NCI-H69 (cell line): ENCODE measurements at regions not wholly inside any gene's neighbourhood (a gene's known extent, or its start where the extent isn't known, plus 50 kb on each side); places are given as distances from the start of the nearest gene placed in this dataset.
A peak's percentile ranks its signal among the peaks of the same experiment; 100 is the strongest.

ENCODE experiments used
- DNase-seq: peaks from one replicate; lab custom pipeline; 2025; lab: John Stamatoyannopoulos, UW

DNA sequence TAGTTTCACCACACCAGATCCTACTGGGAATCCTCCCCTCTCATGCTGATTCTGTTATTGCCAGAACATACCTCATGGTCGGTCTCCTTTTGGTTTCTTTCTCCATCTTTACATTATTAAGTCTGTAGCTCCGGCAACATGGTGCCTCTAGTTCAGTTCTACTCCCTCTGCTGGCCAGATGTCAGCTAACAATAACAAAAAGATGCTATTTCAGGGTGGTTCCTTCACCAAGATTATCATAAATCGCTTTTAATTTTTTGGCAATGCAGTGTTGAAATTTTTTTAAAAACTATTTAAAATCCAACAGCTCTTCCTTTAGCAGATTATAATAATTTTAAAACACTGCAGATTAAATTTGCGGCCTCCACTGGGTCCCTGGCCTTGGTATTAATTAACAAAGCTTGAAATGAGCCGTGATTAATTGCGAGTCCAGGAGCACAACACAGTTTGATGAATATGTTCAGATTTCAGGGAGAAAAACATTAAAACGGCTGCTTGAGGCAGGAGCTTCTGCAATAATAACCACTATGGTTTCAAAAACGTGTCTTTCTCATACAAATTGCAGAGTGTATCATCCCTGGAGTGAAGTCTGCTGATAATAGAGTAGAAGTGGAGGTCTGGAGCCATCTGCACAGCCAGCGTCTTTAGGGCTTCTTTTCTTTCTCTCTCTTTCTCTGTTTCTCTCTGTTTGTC is 492.9 kb upstream of the KIRREL3 start:
- peak; percentile 83 for DNase-seq

DNA sequence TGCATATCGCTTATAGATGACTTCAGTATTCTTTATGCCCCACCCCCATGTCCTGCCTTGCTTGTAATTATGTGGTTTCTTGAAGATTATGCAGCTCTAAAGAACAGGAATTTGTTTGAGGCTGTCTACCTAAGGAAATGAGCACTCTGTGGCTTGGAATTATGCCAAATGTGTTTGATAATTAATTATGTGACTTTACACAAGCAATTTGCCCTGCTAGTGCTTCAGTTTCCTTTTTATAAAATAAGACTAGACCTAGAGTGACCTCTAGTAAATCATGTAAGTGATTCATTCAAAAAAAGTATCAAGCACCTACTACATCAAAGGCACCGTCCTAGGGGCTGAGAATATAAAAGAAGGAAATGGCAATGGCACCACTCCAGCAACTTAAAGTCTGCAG is 491.5 kb upstream of the KIRREL3 start:
- DNase-seq, result peak; percentile 66

DNA sequence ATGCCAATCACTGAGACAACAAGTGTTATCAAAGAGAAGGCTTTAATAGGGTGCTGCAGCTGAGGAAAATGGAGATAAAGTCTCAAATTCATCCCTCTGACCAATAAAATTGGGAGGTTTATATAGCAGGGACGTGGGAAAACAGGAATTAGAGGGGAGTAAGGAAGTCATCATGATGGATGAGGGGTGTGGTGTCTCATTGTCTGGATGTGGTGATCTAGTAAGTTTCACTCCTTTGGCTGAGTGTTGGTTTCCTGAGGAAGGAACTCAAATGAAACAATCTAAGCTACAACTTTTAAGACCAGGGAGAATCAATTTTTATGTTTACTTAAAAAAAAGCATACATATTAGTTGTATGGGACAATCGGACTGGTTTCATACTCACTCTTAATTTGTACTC is 491.0 kb upstream of the KIRREL3 start:
- no peak for DNase-seq

- no peak for DNase-seq
Measured at GRCh38 chr11:127490896-127491295, 490.3 kb upstream of the KIRREL3 start.

- DNase-seq, result no peak
Measured at GRCh38 chr11:127485541-127485940, 485.0 kb upstream of the KIRREL3 start.

DNA sequence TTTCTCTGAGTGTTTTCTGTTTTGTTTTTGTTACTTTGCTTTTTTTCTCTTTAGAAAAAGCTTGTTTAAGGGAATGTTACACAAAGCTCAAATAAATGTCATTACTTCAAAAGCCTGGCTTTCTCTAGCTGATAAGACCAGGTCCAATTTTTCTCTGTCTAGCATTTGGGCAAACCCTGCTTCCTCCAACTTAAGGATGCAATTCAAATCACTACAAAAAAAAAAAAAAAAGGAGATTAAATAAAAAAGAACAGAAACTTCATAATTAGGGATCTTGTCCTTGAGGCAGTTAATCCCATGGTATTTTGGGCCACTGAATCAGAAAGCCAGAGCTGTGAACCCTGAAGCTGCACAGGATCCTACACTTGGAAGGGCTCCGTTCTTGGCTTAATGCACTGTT is 480.8 kb upstream of the KIRREL3 start:
- DNase-seq, result no peak

DNA sequence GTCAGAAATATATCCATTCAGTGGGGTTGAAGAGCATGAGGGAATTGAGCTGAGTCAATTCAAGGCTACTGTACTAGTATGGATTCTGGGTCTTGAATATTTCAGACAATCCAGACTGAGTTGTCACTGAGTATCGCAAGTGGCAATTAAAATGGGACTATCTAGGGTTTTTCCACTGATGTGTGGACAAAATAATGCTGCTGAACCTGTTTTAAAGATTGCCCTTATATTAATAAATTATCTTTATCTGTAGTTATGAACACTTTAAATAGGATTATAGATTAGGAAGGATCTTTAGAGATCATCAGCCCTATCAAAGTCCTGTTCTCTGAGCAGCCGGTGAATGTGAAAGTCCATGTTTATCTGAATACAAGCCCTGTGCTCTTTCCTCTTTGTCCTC is 478.3 kb upstream of the KIRREL3 start:
- no peak for DNase-seq

DNA sequence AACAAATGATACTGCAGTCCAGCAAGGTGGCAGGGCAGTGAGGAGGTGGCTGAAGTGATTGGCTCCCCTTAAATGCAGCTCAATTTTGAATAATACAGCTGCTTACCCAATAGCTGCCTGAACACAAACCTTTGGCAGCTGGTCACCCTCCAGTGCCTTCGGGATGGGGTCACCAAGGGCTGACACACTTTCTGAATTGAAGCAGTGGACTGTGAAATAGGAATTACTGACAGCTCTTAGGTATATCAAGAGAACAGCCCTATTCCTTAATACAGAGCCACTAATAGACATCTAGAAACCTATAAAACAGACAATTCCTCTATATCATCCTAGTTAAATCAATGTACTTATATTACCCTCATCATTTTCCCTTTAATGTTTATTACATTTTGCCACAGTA is 474.2 kb upstream of the KIRREL3 start:
- DNase-seq, result peak; percentile 91

- DNase-seq, result no peak
Measured at GRCh38 chr11:127472505-127472904, 471.9 kb upstream of the KIRREL3 start.

DNA sequence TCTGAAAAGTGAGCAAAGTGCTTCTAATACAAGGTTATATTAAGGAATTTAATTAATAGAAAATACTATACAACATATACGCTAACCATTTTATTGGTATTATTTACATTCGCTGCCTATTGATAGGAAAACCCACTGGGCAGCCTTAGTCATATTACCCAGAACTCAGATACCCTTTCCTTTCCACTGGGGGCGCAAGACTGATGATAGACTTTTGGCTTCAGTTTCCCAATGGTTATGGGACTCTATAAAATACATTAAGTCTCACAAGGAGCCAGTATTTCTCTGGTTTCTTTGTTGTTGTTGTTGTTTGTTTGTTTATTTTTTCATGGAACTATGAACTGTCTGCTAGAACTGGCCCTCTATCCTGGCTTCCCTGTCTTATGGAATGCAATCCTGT is 471.1 kb upstream of the KIRREL3 start:
- no peak for DNase-seq

DNA sequence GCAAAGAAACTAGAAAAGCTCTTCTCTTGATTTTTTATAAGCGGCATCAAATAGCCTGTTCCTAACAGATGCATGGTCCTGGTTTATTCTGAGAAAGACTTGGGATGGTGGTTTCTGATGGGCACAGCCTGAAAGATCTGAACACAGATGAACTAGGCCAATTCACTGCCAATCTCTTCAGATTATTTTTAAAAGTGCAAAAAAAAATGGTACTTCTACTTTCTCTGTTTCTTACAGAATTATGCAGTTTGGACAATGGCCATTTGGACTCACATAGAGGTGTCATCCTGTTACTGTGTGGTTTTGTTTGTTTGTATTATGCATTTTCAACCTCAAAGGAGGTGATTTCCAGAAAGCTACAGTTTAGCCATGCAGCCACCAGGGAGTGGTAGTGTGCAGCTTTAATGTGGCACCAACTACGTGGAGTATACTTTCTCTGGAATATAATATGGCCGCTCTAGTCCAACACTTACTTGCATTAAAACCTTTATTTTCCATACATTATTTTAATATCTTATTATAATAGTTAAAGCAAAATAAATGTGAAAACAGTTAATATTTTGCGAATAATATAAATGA is 469.8 kb upstream of the KIRREL3 start:
- peak; percentile 62 for DNase-seq

- no peak for DNase-seq
Measured at GRCh38 chr11:127464325-127464724, 463.8 kb upstream of the KIRREL3 start.

- DNase-seq, result no peak
Measured at GRCh38 chr11:127462065-127462344, 461.4 kb upstream of the KIRREL3 start.

DNA sequence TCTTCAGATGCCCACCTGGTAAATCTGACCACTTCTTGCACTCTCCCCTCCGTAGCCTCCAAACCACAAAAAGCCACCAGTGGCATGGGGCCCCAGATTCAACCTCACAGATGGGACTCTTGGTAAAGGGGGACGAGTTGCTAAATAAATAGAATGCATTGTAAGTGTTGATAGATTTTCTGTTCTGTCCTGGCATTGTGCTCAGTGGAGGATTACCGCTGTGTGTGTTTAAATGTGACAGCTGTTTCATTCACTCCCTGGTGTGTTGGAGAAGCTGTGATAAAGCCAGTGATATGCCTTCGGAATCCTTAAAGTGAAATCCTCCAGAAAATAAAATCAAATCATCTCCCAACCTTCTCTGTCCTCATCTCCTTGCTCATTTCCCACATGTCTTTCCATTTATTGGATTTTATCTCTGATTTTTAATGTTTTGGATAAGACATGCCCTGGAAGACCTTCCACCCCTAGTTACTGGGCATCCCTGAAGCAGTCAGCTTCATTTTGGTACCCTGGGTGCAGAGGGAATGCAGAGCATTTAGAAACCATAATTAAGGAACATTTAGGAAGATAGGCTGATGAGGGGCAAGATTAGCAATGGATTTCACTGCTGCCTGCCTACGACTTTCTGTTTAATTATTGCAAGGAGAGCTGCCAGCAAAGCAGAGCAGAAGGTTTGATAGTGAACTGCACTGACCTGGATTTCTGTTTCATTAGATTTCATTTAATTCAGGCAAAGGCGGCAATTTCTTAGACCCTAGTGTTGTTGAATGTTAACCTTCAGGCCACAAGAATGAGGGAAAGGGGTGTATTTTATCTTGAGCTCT is 460.9 kb upstream of the KIRREL3 start:
- peak; percentile 94 for DNase-seq

- peak; percentile 99 for DNase-seq
Measured at GRCh38 chr11:127458561-127458960, 458.0 kb upstream of the KIRREL3 start.

DNA sequence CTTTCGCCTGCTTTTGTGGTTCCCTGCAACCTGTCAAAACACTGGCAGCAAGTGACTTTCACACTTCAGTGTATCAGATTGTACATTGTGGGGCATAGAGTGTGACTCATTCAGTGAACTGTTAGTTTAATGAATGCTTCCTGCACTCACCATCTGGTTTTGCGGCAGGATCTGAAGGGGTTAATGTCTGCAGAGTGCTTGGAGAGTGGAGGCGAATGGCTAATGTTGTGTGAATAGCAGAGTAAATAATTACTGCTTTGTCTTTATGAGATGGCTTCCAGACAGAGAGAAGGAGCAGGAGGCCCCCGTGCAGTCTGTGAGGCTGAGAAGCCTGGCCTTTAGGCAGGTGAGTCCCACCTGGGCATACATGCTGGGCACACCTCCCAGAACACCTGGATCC is 454.3 kb upstream of the KIRREL3 start:
- peak; percentile 99 for DNase-seq

DNA sequence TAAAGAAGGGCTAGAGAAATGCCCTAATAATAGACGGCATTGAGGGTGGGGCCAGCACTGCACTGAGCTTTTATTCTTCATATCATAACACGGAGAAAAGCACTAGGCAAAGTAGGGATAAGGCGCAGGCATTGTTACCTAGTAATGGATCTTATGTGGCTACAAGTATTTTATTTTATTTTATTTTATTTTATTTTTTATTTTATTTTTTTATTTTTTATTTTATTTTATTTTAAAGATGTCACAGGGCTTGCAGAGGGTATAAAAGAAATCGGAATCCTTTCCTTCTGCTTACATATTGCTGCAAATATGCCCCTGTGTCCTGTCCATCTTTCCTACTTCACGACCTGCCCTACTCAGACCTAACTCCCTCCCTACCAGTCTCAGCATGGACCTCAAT is 452.0 kb upstream of the KIRREL3 start:
- no peak for DNase-seq

DNA sequence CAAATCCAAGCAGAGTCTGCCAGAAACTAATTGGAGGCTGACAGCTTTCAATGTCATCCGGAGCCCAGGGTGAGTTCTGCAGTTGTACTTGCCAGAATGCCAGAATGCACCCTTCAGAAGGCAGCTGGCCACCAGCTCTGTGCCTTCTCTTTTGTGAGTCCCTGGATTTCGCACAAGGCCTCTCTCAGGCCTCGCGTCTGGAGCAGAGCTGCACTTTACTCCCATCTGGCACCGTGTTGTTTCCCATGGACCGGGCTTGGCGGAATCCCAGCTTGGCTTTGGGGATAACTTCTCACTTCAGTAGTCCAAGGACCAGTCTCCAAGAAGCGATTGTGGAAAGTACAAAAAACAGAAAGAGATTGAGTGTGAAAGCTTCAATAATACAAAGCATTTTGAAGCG is 451.3 kb upstream of the KIRREL3 start:
- DNase-seq, result no peak

DNA sequence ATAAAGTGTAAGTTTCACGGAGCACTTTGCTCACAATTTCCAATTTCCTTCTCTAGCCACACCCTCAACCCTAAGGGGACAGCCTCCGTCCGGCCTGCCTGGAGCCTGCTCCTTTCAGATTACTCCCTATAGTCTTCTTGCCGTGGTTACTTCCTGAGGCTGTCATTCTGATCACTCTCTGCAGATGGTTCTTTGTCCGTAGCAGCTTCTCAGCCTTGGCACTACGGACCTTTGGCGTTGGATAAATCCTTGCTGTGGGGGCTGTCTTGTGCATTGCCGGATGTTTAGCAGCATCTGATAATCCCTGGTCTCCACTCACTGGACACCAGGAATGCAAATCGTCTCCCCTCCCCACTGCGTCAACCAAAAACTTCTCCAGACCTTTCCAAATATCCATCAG is 447.5 kb upstream of the KIRREL3 start:
- no peak for DNase-seq

DNA sequence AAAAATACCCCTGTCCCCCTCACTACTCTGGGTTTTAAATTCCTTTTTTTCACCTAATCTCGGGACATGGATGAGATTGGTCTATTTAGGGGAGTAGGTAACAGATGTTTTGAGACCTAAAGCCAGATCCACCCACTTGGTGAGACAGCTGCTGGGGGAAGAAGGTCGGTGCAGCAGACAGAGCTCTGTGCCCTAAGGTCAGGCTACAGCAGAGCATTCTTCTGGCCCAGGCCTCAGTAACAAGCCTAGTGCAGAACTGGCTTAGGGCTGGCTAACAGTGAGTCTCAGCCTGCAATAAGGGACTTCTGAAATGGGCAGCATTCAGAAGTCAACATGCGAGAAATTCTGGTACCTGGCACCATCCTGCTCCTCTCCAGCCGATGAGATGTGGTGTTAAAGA is 444.9 kb upstream of the KIRREL3 start:
- peak; percentile 34 for DNase-seq

DNA sequence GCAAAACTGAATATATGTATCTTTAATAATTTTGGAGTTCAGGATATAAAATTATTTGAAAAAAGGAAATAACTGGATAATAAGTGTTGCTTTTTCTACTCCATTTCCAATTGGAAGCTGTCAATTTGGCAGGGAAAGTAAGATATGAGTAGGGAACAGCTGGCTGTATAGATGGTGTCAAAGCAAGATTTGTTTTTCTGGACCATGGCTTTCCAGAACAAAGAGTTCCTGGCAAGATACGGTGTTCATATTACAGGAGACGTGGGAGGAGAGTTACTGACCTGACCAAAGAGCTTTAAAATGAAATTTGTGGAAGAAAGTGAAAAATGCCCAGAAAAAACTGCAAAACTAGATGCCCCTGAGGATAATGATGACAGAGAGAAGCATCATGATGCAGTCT is 442.7 kb upstream of the KIRREL3 start:
- DNase-seq, result no peak

DNA sequence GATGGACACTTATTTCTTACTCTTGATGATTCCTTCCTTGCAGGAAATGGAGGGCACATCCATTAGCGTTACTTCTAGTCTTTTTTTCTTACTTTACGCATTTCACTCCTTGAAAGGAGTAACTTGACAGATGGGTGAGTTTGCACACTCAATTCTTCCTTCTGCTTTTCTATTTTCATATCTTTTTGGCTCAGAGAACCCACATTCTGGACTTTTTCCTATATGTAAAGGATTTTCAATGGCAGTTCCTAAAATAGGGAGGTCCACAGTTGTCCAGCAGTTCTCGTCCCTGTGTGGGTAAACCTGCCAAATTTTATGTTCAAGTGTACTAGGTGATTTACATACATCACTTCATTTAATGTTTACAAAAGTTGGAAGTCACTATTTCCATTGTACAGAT is 440.0 kb upstream of the KIRREL3 start:
- DNase-seq, result no peak

DNA sequence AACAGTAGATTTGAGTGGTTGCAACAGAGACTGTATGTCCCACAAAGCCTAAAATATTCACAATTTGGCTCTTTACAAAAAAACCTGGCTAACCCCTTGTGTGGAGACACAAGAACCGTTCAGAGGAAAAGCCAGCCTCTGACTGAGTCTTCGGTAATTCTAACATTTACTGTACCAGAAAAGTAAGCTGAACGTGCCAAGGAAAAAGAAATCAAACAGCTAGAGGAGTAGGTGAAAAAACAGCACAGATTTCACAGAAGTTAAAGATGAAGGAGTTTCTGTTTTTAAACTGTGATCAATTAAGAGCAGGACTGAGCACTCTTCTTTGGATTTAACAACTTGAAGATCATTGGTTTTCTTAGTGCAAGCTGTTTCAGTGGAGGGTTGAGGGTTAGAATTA is 424.7 kb upstream of the KIRREL3 start:
- no peak for DNase-seq

GRCh38 chr11:127424661-127425060 is 424.1 kb upstream of the KIRREL3 start:
- DNase-seq, result no peak
